ENCODE measurements at regions not wholly inside any gene's neighbourhood (a gene's known extent, or its start where the extent isn't known, plus 50 kb on each side); places are given as distances from the start of the nearest gene placed in this dataset.

GRCh38 chr4:81650606-81651242, 179.0 kb upstream of the RASGEF1B start:
- ChIA-PET POLR2A (no interaction called here), CTCF (no interaction called here)
- no TSS peak for BruUV-seq (replicated peaks)
- H3K27me3 ChIP-seq (ENCODE audit: control insufficient read depth, insufficient read depth, low read length): no peaks in the 10 kb centered on the region
- intact Hi-C loops (cut with micrococcal nuclease; ENCODE audit: unreplicated experiment): no loop called here
- H3K9me3 ChIP-seq (ENCODE audit: control insufficient read depth, insufficient read depth, low read depth, low read length): no peaks in the 10 kb centered on the region
- TF ChIP-seq SIN3A (IDR thresholded peaks at IDR 0.05; ENCODE audit: borderline replicate concordance, insufficient read depth, low read depth, low read length) (no peak), POLR2AphosphoS5 (IDR thresholded peaks at IDR 0.05; ENCODE audit: low read depth, low read length) (no peak), CTCF (IDR thresholded peaks at IDR 0.05) (no peak), REST (IDR thresholded peaks at IDR 0.05; ENCODE audit: insufficient read depth in 1 of 2, low read depth in 2 of 2, low read length in 1 of 2) (no peak), TCF7L2 (IDR thresholded peaks at IDR 0.05; ENCODE audit: low read depth, low read length) (no peak)
- in situ Hi-C loops (cut with HindIII; ENCODE audit: low pct_unique_long_range_greater_than_20kb, low sequenced_read_pairs): no loop called here
- ATAC-seq: no peak
- H3K4me3 ChIP-seq (ENCODE audit: low read depth in 2 of 2, low read length in 2 of 2): no peak overlapping the region
- no peaks in the 10 kb centered on the region for H3K4me1 ChIP-seq (ENCODE audit: control insufficient read depth, insufficient read depth, low read length)
- no peak for DNase-seq (ENCODE audit: low read depth, low spot score)
- no peak overlapping the region for H3K27ac ChIP-seq (ENCODE audit: low read length)
- no peaks in the 10 kb centered on the region for H3K36me3 ChIP-seq (ENCODE audit: control insufficient read depth, insufficient read depth, low read length)

- in situ Hi-C loops (cut with HindIII; ENCODE audit: low pct_unique_long_range_greater_than_20kb, low sequenced_read_pairs) (no loop called here), intact Hi-C loops (cut with micrococcal nuclease; ENCODE audit: unreplicated experiment) (no loop called here)
- no TSS peak for BruUV-seq (replicated peaks)
- ChIA-PET CTCF (no interaction called here), POLR2A (no interaction called here)
- TF ChIP-seq REST (IDR thresholded peaks at IDR 0.05; ENCODE audit: insufficient read depth in 1 of 2, low read depth in 2 of 2, low read length in 1 of 2): no peak
- TF ChIP-seq TCF7L2 (IDR thresholded peaks at IDR 0.05; ENCODE audit: low read depth, low read length): no peak
- no peak for TF ChIP-seq CTCF (IDR thresholded peaks at IDR 0.05)
- TF ChIP-seq POLR2AphosphoS5 (IDR thresholded peaks at IDR 0.05; ENCODE audit: low read depth, low read length): no peak
- TF ChIP-seq SIN3A (IDR thresholded peaks at IDR 0.05; ENCODE audit: borderline replicate concordance, insufficient read depth, low read depth, low read length): no peak
- Histone ChIP-seq H3K36me3 (ENCODE audit: control insufficient read depth, insufficient read depth, low read length) (no peaks in the 10 kb centered on the region), H3K4me3 (ENCODE audit: low read depth in 2 of 2, low read length in 2 of 2) (no peak overlapping the region), H3K27ac (ENCODE audit: low read length) (no peak overlapping the region), H3K27me3 (ENCODE audit: control insufficient read depth, insufficient read depth, low read length) (no peaks in the 10 kb centered on the region), H3K9me3 (ENCODE audit: control insufficient read depth, insufficient read depth, low read depth, low read length) (no peaks in the 10 kb centered on the region), H3K4me1 (ENCODE audit: control insufficient read depth, insufficient read depth, low read length) (no peaks in the 10 kb centered on the region)
- no peak for DNase-seq (ENCODE audit: low read depth, low spot score)
- ATAC-seq: no peak
These were observed 177.0 kb upstream of the RASGEF1B start for GRCh38 chr4:81648576-81649275.

Data from Panc1 (cell line).